H9 (cell line): ENCODE measurements at regions not wholly inside any gene's neighbourhood (a gene's known extent, or its start where the extent isn't known, plus 50 kb on each side); places are given as distances from the start of the nearest gene placed in this dataset.

Experiments
- DNase-seq: peaks from one replicate; pipeline ENCODE4 v3.0.0-alpha.2; 2017
- H2AFZ ChIP-seq: one replicate; pipeline ENCODE4 v1.6.1; 2013; ENCODE audit warnings: mild to moderate bottlenecking, low read length, control low read depth, moderate library complexity
- H2AK5ac ChIP-seq: 2 replicates; pipeline ENCODE4 v1.6.1; 2013; ENCODE audit warnings: low read length, control low read depth, mixed read lengths; ENCODE audit not compliant: insufficient read length
- H2BK120ac ChIP-seq: one replicate; pipeline ENCODE4 v1.6.1; 2013; ENCODE audit warnings: low read depth, mild to moderate bottlenecking, low read length, control low read depth, inconsistent platforms; ENCODE audit not compliant: poor library complexity, severe bottlenecking
- H2BK12ac ChIP-seq: 2 replicates; pipeline ENCODE4 v1.6.1; 2013; ENCODE audit warnings: low read length, control low read depth, mixed read lengths, low read depth; ENCODE audit not compliant: insufficient read length
- H2BK15ac ChIP-seq: 2 replicates; pipeline ENCODE4 v1.6.1; 2013; ENCODE audit warnings: low read depth, low read length, control low read depth
- H2BK20ac ChIP-seq: one replicate; pipeline ENCODE4 v1.6.1; 2013; ENCODE audit warnings: low read depth, mild to moderate bottlenecking, low read length, control low read depth, inconsistent platforms; ENCODE audit not compliant: poor library complexity, severe bottlenecking
- H2BK5ac ChIP-seq: 2 replicates; pipeline ENCODE4 v1.6.1; 2013; ENCODE audit warnings: low read length, control low read depth, mixed read lengths; ENCODE audit not compliant: insufficient read length
- H3K14ac ChIP-seq: 2 replicates; pipeline ENCODE4 v1.6.1; 2013; ENCODE audit warnings: low read length, control low read depth; ENCODE audit not compliant: insufficient read depth
- H3K18ac ChIP-seq: 2 replicates; pipeline ENCODE4 v1.6.1; 2013; ENCODE audit warnings: low read depth, mild to moderate bottlenecking, mixed read lengths, low read length, control low read depth; ENCODE audit not compliant: insufficient read length
- H3K23ac ChIP-seq: 2 replicates; pipeline ENCODE4 v1.6.1; 2013; ENCODE audit warnings: low read length, control low read depth, mixed read lengths, low read depth; ENCODE audit not compliant: insufficient read length
- H3K23me2 ChIP-seq: 2 replicates; pipeline ENCODE4 v1.6.1; 2013; ENCODE audit warnings: low read depth, mild to moderate bottlenecking, mixed read lengths, low read length, control low read depth; ENCODE audit not compliant: insufficient read length, poor library complexity, severe bottlenecking
- H3K27ac ChIP-seq: 2 replicates; pipeline ENCODE4 v1.5.1; 2013; ENCODE audit warnings: low read length, control low read depth, mixed read lengths, low read depth; ENCODE audit not compliant: insufficient read length
- H3K27me3 ChIP-seq: 2 replicates; pipeline ENCODE4 v1.6.1; 2013; ENCODE audit warnings: low read length, control low read depth, inconsistent platforms; ENCODE audit not compliant: insufficient read depth
- H3K4ac ChIP-seq: 2 replicates; pipeline ENCODE4 v1.6.1; 2013; ENCODE audit warnings: low read depth, mild to moderate bottlenecking, control low read depth, inconsistent platforms, low read length, moderate library complexity
- H3K4me1 ChIP-seq: 2 replicates; pipeline ENCODE4 v1.6.1; 2013; ENCODE audit warnings: low read length, control low read depth, inconsistent platforms; ENCODE audit not compliant: insufficient read depth
- H3K4me2 ChIP-seq: 2 replicates; pipeline ENCODE4 v1.6.1; 2013; ENCODE audit warnings: low read length, control low read depth, mixed read lengths; ENCODE audit not compliant: insufficient read length, insufficient read depth
- H3K56ac ChIP-seq: 2 replicates; pipeline ENCODE4 v1.6.1; 2013; ENCODE audit warnings: low read depth, mild to moderate bottlenecking, mixed read lengths, low read length, control low read depth; ENCODE audit not compliant: insufficient read length
- H3K79me1 ChIP-seq: 2 replicates; pipeline ENCODE4 v1.6.1; 2013; ENCODE audit warnings: low read depth, mild to moderate bottlenecking, moderate library complexity, low read length, control low read depth, inconsistent platforms; ENCODE audit not compliant: insufficient read depth, poor library complexity, severe bottlenecking
- H3K79me2 ChIP-seq: 2 replicates; pipeline ENCODE4 v1.6.1; 2013; ENCODE audit warnings: low read length, control low read depth, inconsistent platforms; ENCODE audit not compliant: insufficient read depth
- H3K9ac ChIP-seq: 2 replicates; pipeline ENCODE4 v1.6.1; 2013; ENCODE audit warnings: low read length, control low read depth, mixed read lengths; ENCODE audit not compliant: insufficient read length; ENCODE audit errors: extremely low read depth
- H3K9me3 ChIP-seq: one replicate; pipeline ENCODE4 v1.6.1; 2013; ENCODE audit warnings: low read depth, low read length, inconsistent platforms; ENCODE audit not compliant: control insufficient read depth
- H3T11ph ChIP-seq: one replicate; pipeline ENCODE4 v1.6.1; 2013; ENCODE audit warnings: mild to moderate bottlenecking, low read length, control low read depth, inconsistent platforms
- H4K20me1 ChIP-seq: one replicate; pipeline ENCODE4 v1.6.1; 2013; ENCODE audit not compliant: control insufficient read depth, insufficient read length, insufficient read depth
- H4K5ac ChIP-seq: 2 replicates; pipeline ENCODE4 v1.6.1; 2013; ENCODE audit warnings: low read depth, mild to moderate bottlenecking, mixed read lengths, low read length, control low read depth; ENCODE audit not compliant: insufficient read length
- H4K8ac ChIP-seq: replicated peaks from 2 replicates; pipeline ENCODE4 v1.6.1; 2013; ENCODE audit warnings: low read length, control low read depth, mixed read lengths, low read depth; ENCODE audit not compliant: insufficient read length
- H4K91ac ChIP-seq: 2 replicates; pipeline ENCODE4 v1.6.1; 2013; ENCODE audit warnings: low read depth, mild to moderate bottlenecking, moderate library complexity, mixed read lengths, low read length, control low read depth; ENCODE audit not compliant: insufficient read length
- H3K27ac Mint-ChIP-seq, 3 experiments: 2 replicates in 2 of 3; 3 replicates in 1 of 3; pipeline ENCODE4 v1.8.0; 2020 to 2021; ENCODE audit warnings: mixed read lengths in 3 of 3, mild to moderate bottlenecking in 1 of 3, moderate library complexity in 1 of 3
- H3K27me3 Mint-ChIP-seq: 2 replicates; pipeline ENCODE4 v1.8.0; 2021; ENCODE audit warnings: low read depth, mild to moderate bottlenecking, moderate library complexity, mixed read lengths
- H3K36me3 Mint-ChIP-seq, 3 experiments: 2 replicates in 2 of 3; 3 replicates in 1 of 3; pipeline ENCODE4 v1.8.0; 2020 to 2021; ENCODE audit warnings: low read depth in 3 of 3, mixed read lengths in 3 of 3; ENCODE audit not compliant: insufficient read depth in 1 of 3
- H3K4me1 Mint-ChIP-seq, 2 experiments: 2 replicates each; pipeline ENCODE4 v1.8.0; 2020; ENCODE audit warnings: mixed read lengths in 2 of 2
- H3K4me3 Mint-ChIP-seq, 2 experiments: 2 replicates in 1 of 2; 3 replicates in 1 of 2; pipeline ENCODE4 v1.8.0; 2020 to 2021; ENCODE audit warnings: mild to moderate bottlenecking in 2 of 2, mixed read lengths in 2 of 2, moderate library complexity in 1 of 2
- H3K9me3 Mint-ChIP-seq, 2 experiments: 2 replicates in 1 of 2; 3 replicates in 1 of 2; pipeline ENCODE4 v1.8.0; 2020; ENCODE audit warnings: mild to moderate bottlenecking in 2 of 2, mixed read lengths in 2 of 2, moderate library complexity in 1 of 2
- whole genome bisulfite sequencing: extraction: QIAGEN DNeasy Blood & Tissue Kit; methylation state at CpG from one replicate; pipeline ENCODE4 v1.1.7; 2013; ENCODE audit warnings: missing lambda C conversion rate, low lambda C conversion rate, mixed read lengths; ENCODE audit not compliant: insufficient read length; ENCODE audit errors: extremely low coverage; 5-methylcytosine and 5-hydroxymethylcytosine counted together
- TF ChIP-seq, protein P1 (sequence below): fragments of 200-600 bp; sonication (generic); conservative IDR thresholded peaks from 3 replicates; pipeline ENCODE4 v1.8.0; 2021; ENCODE audit warnings: antibody characterized with exemption, mild to moderate bottlenecking

GRCh38 chr11:90764691-90765090 lies 541.8 kb upstream of the CHORDC1 start:
- H2AK5ac ChIP-seq = no peak overlapping the region
- no peak overlapping the region for H3K4me2 ChIP-seq
- H4K5ac ChIP-seq = no peak overlapping the region
- Mint-ChIP-seq H3K36me3 (no peaks in the 10 kb centered on the region), H3K4me1 (no peaks in the 10 kb centered on the region), H3K27ac (no peak overlapping the region), H3K9me3 (no peaks in the 10 kb centered on the region), H3K4me3 (no peak overlapping the region), H3K27me3 (no peaks in the 10 kb centered on the region)
- H3K27ac ChIP-seq = no peak overlapping the region
- no peak overlapping the region for H3T11ph ChIP-seq
- no peak overlapping the region for H3K18ac ChIP-seq
- no peak overlapping the region for H3K56ac ChIP-seq
- no peaks in the 10 kb centered on the region for H3K27me3 ChIP-seq
- H3K79me1 ChIP-seq = no peaks in the 10 kb centered on the region
- H2AFZ ChIP-seq = no peak overlapping the region
- H2BK12ac ChIP-seq = no peak overlapping the region
- H3K14ac ChIP-seq = no peak overlapping the region
- H2BK15ac ChIP-seq = no peak overlapping the region
- H3K4ac ChIP-seq = no peak overlapping the region
- no peak overlapping the region for H4K8ac ChIP-seq
- no peak for DNase-seq
- TF ChIP-seq, protein P1, sequence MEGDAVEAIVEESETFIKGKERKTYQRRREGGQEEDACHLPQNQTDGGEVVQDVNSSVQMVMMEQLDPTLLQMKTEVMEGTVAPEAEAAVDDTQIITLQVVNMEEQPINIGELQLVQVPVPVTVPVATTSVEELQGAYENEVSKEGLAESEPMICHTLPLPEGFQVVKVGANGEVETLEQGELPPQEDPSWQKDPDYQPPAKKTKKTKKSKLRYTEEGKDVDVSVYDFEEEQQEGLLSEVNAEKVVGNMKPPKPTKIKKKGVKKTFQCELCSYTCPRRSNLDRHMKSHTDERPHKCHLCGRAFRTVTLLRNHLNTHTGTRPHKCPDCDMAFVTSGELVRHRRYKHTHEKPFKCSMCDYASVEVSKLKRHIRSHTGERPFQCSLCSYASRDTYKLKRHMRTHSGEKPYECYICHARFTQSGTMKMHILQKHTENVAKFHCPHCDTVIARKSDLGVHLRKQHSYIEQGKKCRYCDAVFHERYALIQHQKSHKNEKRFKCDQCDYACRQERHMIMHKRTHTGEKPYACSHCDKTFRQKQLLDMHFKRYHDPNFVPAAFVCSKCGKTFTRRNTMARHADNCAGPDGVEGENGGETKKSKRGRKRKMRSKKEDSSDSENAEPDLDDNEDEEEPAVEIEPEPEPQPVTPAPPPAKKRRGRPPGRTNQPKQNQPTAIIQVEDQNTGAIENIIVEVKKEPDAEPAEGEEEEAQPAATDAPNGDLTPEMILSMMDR = no peak
- no peaks in the 10 kb centered on the region for H4K20me1 ChIP-seq
- H3K9me3 ChIP-seq = no peaks in the 10 kb centered on the region
- H2BK20ac ChIP-seq = no peak overlapping the region
- H3K23me2 ChIP-seq = no peaks in the 10 kb centered on the region
- no peak overlapping the region for H2BK120ac ChIP-seq
- H4K91ac ChIP-seq = no peak overlapping the region
- WGBS = no CpG with 5 or more reads among the region's 4 CpGs
- H3K23ac ChIP-seq = no peak overlapping the region
- no peak overlapping the region for H3K9ac ChIP-seq
- H3K79me2 ChIP-seq = no peaks in the 10 kb centered on the region
- no peak overlapping the region for H2BK5ac ChIP-seq
- no peaks in the 10 kb centered on the region for H3K4me1 ChIP-seq
